ENCODE measurements at regions not wholly inside any gene's neighbourhood (a gene's known extent, or its start where the extent isn't known, plus 50 kb on each side); places are given as distances from the start of the nearest gene placed in this dataset.

DNA sequence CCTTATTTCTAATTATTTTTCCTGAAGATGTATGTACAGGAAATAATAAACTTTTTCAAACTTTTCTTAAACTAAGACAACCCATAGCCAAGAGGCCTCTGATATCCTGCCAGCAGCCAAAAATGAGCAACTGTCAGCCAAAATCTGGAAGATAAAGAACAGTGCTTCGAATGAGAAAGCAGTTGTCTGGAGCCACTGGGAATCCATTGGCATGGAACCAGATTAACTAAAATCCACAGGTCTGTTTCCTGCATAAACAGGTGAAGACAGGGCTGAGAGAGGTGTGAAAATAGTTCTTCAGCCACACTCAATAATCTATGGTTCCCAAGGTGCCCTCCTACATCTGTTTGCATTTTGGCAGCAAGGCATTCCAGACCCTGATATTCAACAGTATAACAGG lies 1076.7 kb upstream of the PIK3C3 start:
- no peak for TF ChIP-seq CTCF (IDR thresholded peaks at IDR 0.05; ENCODE audit: insufficient read depth, low read length, poor library complexity, severe bottlenecking)
- no peak for DNase-seq (ENCODE audit: extremely low read depth, insufficient read length)
- Histone ChIP-seq H3K4me3 (replicated peaks; ENCODE audit: low read depth, low read length) (no peak overlapping the region), H3K27me3 (replicated peaks; ENCODE audit: control insufficient read depth, insufficient read depth, low read length) (no peaks in the 10 kb centered on the region), H3K36me3 (ENCODE audit: control insufficient read depth, insufficient read depth, low read length) (no peaks in the 10 kb centered on the region)

DNA sequence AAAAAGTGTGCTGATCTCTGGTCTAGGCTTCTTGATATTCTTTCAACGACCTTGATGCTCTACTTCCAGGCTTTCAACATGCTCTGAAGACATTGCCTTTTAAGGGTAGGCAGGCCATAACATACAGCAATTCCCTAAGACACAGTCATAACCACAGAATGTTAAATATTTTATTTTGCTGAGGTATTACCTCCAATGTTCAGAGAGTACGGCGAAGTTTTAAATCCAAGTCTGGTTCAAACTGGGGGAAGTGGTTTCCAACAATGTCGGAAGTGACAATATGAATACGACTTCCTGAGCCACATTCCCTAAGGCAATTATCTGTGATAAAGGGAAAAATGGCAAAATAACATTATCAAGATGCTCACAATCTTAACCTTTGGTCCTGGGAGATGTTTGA lies 1077.9 kb upstream of the PIK3C3 start:
- no peak for DNase-seq (ENCODE audit: extremely low read depth, insufficient read length)
- Histone ChIP-seq H3K4me3 (replicated peaks; ENCODE audit: low read depth, low read length) (no peak overlapping the region), H3K27me3 (replicated peaks; ENCODE audit: control insufficient read depth, insufficient read depth, low read length) (no peaks in the 10 kb centered on the region), H3K36me3 (ENCODE audit: control insufficient read depth, insufficient read depth, low read length) (no peaks in the 10 kb centered on the region)
- TF ChIP-seq CTCF (IDR thresholded peaks at IDR 0.05; ENCODE audit: insufficient read depth, low read length, poor library complexity, severe bottlenecking): no peak

DNA sequence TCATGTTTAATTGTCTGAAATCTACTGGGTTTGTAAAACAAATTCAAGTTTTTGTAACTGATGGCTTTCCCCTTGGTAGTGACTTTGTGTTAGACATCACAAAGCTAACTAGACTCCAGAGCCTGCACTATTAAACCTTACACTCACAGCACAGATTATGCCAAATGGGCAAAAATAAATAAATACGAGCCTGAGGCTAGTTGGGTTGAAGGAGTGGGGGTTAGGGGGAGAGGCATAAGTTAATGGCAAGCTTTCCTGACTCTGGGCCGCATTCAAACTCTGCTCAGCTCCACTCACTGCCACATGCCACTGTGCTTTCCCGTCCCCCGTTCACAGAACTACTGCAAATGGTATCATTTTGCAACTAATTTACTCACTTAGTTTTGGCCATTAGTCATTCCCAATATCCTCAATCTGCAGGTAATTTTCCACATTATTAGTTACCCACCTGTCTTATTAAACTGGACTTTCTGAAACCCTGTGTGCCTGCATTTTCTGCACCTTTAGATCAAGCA lies 1079.9 kb upstream of the PIK3C3 start:
- no peak overlapping the region for H3K4me3 ChIP-seq (replicated peaks; ENCODE audit: low read depth, low read length)
- H3K36me3 ChIP-seq (ENCODE audit: control insufficient read depth, insufficient read depth, low read length): no peaks in the 10 kb centered on the region
- H3K27me3 ChIP-seq (replicated peaks; ENCODE audit: control insufficient read depth, insufficient read depth, low read length): no peaks in the 10 kb centered on the region
- no peak for TF ChIP-seq CTCF (IDR thresholded peaks at IDR 0.05; ENCODE audit: insufficient read depth, low read length, poor library complexity, severe bottlenecking)
- no peak for DNase-seq (ENCODE audit: extremely low read depth, insufficient read length)

DNA sequence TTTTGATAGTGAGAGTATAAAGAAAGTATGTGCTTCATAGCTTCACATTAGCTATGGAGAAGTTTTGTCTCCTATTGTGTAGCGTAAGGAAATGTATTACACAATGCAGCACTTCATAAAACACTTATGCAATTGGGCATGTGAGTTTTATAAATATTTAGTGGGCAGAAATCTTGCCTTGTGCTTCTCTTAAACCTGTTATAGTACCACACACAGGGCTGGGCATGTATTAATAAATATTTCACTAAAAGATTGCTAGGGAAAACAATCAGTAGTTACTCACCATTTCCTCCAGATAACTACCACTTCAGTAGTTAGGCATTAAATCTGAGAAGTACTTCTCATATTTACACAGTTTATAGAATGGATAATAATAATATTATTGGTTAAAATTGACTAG lies 1080.8 kb upstream of the PIK3C3 start:
- H3K36me3 ChIP-seq (ENCODE audit: control insufficient read depth, insufficient read depth, low read length): no peaks in the 10 kb centered on the region
- DNase-seq (ENCODE audit: extremely low read depth, insufficient read length): no peak

GRCh38 chr18:40868110-40868858 lies 1086.8 kb upstream of the PIK3C3 start:
- no peak overlapping the region for H3K4me3 ChIP-seq (replicated peaks; ENCODE audit: low read depth, low read length)
- H3K36me3 ChIP-seq (ENCODE audit: control insufficient read depth, insufficient read depth, low read length): no peaks in the 10 kb centered on the region
- H3K27me3 ChIP-seq (replicated peaks; ENCODE audit: control insufficient read depth, insufficient read depth, low read length): no peaks in the 10 kb centered on the region
- no peak for DNase-seq (ENCODE audit: extremely low read depth, insufficient read length)
- TF ChIP-seq CTCF (IDR thresholded peaks at IDR 0.05; ENCODE audit: insufficient read depth, low read length, poor library complexity, severe bottlenecking): no peak

More for the DNA sequence above, 1080.8 kb upstream of the PIK3C3 start:
- no peaks in the 10 kb centered on the region for H3K27me3 ChIP-seq (replicated peaks; ENCODE audit: control insufficient read depth, insufficient read depth, low read length)
- no peak for TF ChIP-seq CTCF (IDR thresholded peaks at IDR 0.05; ENCODE audit: insufficient read depth, low read length, poor library complexity, severe bottlenecking)
- no peak overlapping the region for H3K4me3 ChIP-seq (replicated peaks; ENCODE audit: low read depth, low read length)

Measured in GM06990 (cell line).